CD14-positive monocyte (primary cell): ENCODE measurements at regions not wholly inside any gene's neighbourhood (a gene's known extent, or its start where the extent isn't known, plus 50 kb on each side); places are given as distances from the start of the nearest gene placed in this dataset.

Experiments
- DNase-seq, 3 donors: peaks; one replicate each; pipeline ENCODE4 v3.0.0-alpha.2; 2011 to 2022
- H2AFZ ChIP-seq: 2 replicates; pipeline ENCODE4 v1.6.0; 2012; ENCODE audit warnings: mild to moderate bottlenecking, low read depth, low read length, inconsistent platforms; ENCODE audit not compliant: insufficient read depth, poor library complexity, severe bottlenecking
- H3K27ac ChIP-seq, 2 donors: 1 replicate in 1 of 2; 2 replicates in 1 of 2; pipeline ENCODE4 v1.5.1; 2012 to 2013; ENCODE audit warnings: low read length in 2 of 2, control low read depth in 1 of 2, inconsistent platforms in 1 of 2, low read depth in 1 of 2, mild to moderate bottlenecking in 1 of 2
- H3K27me3 ChIP-seq, 2 donors: one replicate each; pipeline versions ENCODE4 v1.6.0 to v1.6.1; 2011 to 2013; ENCODE audit warnings: low read length in 2 of 2; ENCODE audit not compliant: control insufficient read depth in 2 of 2, insufficient read depth in 2 of 2
- H3K36me3 ChIP-seq, 2 donors: replicated peaks in 1 of 2; 1 replicate in 1 of 2; 2 replicates in 1 of 2; pipeline versions ENCODE4 v1.5.1 to v1.6.1; 2012 to 2013; ENCODE audit warnings: low read length in 2 of 2, control low read depth in 1 of 2, inconsistent platforms in 1 of 2, mild to moderate bottlenecking in 1 of 2; ENCODE audit not compliant: insufficient read depth in 2 of 2, control insufficient read depth in 1 of 2
- H3K4me1 ChIP-seq, 2 donors: 1 replicate in 1 of 2; 2 replicates in 1 of 2; pipeline versions ENCODE4 v1.5.1 to v1.6.1; 2012 to 2013; ENCODE audit warnings: low read length in 2 of 2, control low read depth in 1 of 2, inconsistent platforms in 1 of 2, mild to moderate bottlenecking in 1 of 2, moderate library complexity in 1 of 2; ENCODE audit not compliant: insufficient read depth in 2 of 2, control insufficient read depth in 1 of 2
- H3K4me2 ChIP-seq: replicated peaks from 2 replicates; pipeline ENCODE3; 2012; ENCODE audit warnings: low read length, moderate library complexity, mild to moderate bottlenecking; ENCODE audit not compliant: poor library complexity, severe bottlenecking; ENCODE audit errors: extremely low read depth
- H3K4me3 ChIP-seq, 3 experiments: fragments of 200-600 bp in 1 of 3; sonication (generic) in 1 of 3; replicated peaks in 1 of 3; 1 replicate in 2 of 3; 2 replicates in 1 of 3; pipeline ENCODE4 v1.5.1; 2011 to 2013; ENCODE audit warnings: low read length in 3 of 3, mild to moderate bottlenecking in 3 of 3, control low read depth in 2 of 3, low read depth in 2 of 3, inconsistent platforms in 1 of 3, moderate library complexity in 1 of 3
- H3K79me2 ChIP-seq: 2 replicates; pipeline ENCODE4 v1.6.0; 2012; ENCODE audit warnings: mild to moderate bottlenecking, control low read depth, inconsistent platforms, low read length, moderate library complexity; ENCODE audit not compliant: insufficient read depth
- H3K9ac ChIP-seq: 2 replicates; pipeline ENCODE4 v1.6.0; 2017; ENCODE audit warnings: low read length, mild to moderate bottlenecking; ENCODE audit not compliant: insufficient read depth, poor library complexity, severe bottlenecking
- H3K9me3 ChIP-seq, 2 donors: replicated peaks in 1 of 2; 1 replicate in 1 of 2; 2 replicates in 1 of 2; pipeline versions ENCODE4 v1.5.1 to v1.6.1; 2012 to 2013; ENCODE audit warnings: low read length in 2 of 2, control low read depth in 1 of 2; ENCODE audit not compliant: control insufficient read depth in 1 of 2, insufficient read depth in 1 of 2
- H4K20me1 ChIP-seq: 2 replicates; pipeline ENCODE4 v1.6.0; 2012; ENCODE audit warnings: mild to moderate bottlenecking, low read length, control low read depth, moderate library complexity; ENCODE audit not compliant: insufficient read depth
- H3K27ac Mint-ChIP-seq, 7 donors: one replicate each; pipeline ENCODE4 v1.8.0; 2020; ENCODE audit warnings: mild to moderate bottlenecking in 7 of 7, mixed read lengths in 7 of 7, moderate library complexity in 6 of 7, inconsistent platforms in 2 of 7
- H3K27me3 Mint-ChIP-seq, 3 donors: one replicate each; pipeline ENCODE4 v1.8.0; 2021 to 2022; ENCODE audit warnings: low read depth in 3 of 3, mild to moderate bottlenecking in 3 of 3, mixed read lengths in 3 of 3, moderate library complexity in 3 of 3, inconsistent platforms in 1 of 3
- H3K36me3 Mint-ChIP-seq, 2 donors: one replicate each; pipeline ENCODE4 v1.8.0; 2020; ENCODE audit warnings: mixed read lengths in 2 of 2, inconsistent platforms in 1 of 2, mild to moderate bottlenecking in 1 of 2
- H3K4me1 Mint-ChIP-seq: one replicate; pipeline ENCODE4 v1.8.0; 2020; ENCODE audit warnings: mild to moderate bottlenecking, mixed read lengths
- H3K4me3 Mint-ChIP-seq, 2 donors: one replicate each; pipeline ENCODE4 v1.8.0; 2020; ENCODE audit warnings: mild to moderate bottlenecking in 2 of 2, mixed read lengths in 2 of 2, moderate library complexity in 1 of 2
- H3K9me3 Mint-ChIP-seq, 7 donors: one replicate each; pipeline ENCODE4 v1.8.0; 2020 to 2022; ENCODE audit warnings: mixed read lengths in 7 of 7, mild to moderate bottlenecking in 6 of 7, moderate library complexity in 6 of 7, inconsistent platforms in 2 of 7
- intact Hi-C, 2 donors: fragments of 100-400 bp; cut with micrococcal nuclease; formaldehyde crosslinking; loops; one replicate each; pipeline versions ENCODE4 v1.15.0 to v1.15.1; 2023
- TF ChIP-seq, protein P1 (sequence below): fragments of 200-600 bp; IDR thresholded peaks from one replicate; pipeline ENCODE4 v1.8.0; 2022; ENCODE audit warnings: antibody characterized with exemption, mild to moderate bottlenecking

GRCh38 chr2:146271131-146271831 lies 1573.5 kb upstream of the ACVR2A start:
- H3K4me2 ChIP-seq: no peak overlapping the region
- peaks cover 0 to 4% (median 2%) of the 10 kb centered on the region in 7 donors for H3K9me3 Mint-ChIP-seq
- no peak overlapping the region for H3K4me3 Mint-ChIP-seq
- no peaks in the 10 kb centered on the region for H3K36me3 Mint-ChIP-seq
- TF ChIP-seq, protein P1, sequence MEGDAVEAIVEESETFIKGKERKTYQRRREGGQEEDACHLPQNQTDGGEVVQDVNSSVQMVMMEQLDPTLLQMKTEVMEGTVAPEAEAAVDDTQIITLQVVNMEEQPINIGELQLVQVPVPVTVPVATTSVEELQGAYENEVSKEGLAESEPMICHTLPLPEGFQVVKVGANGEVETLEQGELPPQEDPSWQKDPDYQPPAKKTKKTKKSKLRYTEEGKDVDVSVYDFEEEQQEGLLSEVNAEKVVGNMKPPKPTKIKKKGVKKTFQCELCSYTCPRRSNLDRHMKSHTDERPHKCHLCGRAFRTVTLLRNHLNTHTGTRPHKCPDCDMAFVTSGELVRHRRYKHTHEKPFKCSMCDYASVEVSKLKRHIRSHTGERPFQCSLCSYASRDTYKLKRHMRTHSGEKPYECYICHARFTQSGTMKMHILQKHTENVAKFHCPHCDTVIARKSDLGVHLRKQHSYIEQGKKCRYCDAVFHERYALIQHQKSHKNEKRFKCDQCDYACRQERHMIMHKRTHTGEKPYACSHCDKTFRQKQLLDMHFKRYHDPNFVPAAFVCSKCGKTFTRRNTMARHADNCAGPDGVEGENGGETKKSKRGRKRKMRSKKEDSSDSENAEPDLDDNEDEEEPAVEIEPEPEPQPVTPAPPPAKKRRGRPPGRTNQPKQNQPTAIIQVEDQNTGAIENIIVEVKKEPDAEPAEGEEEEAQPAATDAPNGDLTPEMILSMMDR: no peak
- H4K20me1 ChIP-seq: no peaks in the 10 kb centered on the region
- no peaks in the 10 kb centered on the region for H3K9me3 ChIP-seq
- H3K4me3 ChIP-seq: no peak overlapping the region
- no peak for DNase-seq
- intact Hi-C loops: no loop called here
- H3K4me1 ChIP-seq: no peaks in the 10 kb centered on the region
- H3K27ac Mint-ChIP-seq: no peak overlapping the region
- H3K27ac ChIP-seq: no peak overlapping the region
- H2AFZ ChIP-seq: no peak overlapping the region
- H3K36me3 ChIP-seq: no peaks in the 10 kb centered on the region
- H3K27me3 ChIP-seq: no peaks in the 10 kb centered on the region
- H3K4me1 Mint-ChIP-seq: no peaks in the 10 kb centered on the region
- no peaks in the 10 kb centered on the region for H3K79me2 ChIP-seq
- H3K9ac ChIP-seq: no peak overlapping the region
- H3K27me3 Mint-ChIP-seq: peaks cover 0 to 4% (median 2%) of the 10 kb centered on the region in 3 donors

DNA sequence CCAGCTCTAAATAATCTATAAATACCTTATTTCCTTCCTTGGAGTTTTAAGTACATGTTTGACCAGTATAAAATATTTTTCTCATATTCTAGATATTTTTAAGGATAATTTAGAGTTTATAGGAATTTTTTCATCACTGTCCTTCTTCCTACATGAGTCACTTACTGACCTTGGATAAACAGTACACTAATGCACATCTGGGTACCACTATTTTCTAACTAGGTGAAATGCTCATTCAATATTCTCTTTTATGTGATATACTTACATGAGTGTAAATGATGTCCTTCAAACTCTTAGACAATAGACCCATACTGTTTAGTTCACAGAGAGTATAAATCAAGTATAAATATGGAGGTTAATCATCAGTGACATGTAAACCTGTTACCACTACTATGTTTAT lies 1574.2 kb upstream of the ACVR2A start:
- H2AFZ ChIP-seq: no peak overlapping the region
- H3K4me2 ChIP-seq: no peak overlapping the region
- no peaks in the 10 kb centered on the region for H3K9me3 ChIP-seq
- intact Hi-C loops: no loop called here
- Mint-ChIP-seq H3K4me1 (no peaks in the 10 kb centered on the region), H3K27me3 (peaks cover 0 to 4% (median 2%) of the 10 kb centered on the region in 3 donors), H3K9me3 (peaks cover 0 to 4% (median 2%) of the 10 kb centered on the region in 7 donors), H3K27ac (no peak overlapping the region), H3K36me3 (no peaks in the 10 kb centered on the region), H3K4me3 (no peak overlapping the region)
- H3K27ac ChIP-seq: no peak overlapping the region
- no peaks in the 10 kb centered on the region for H3K27me3 ChIP-seq
- no peak for DNase-seq
- TF ChIP-seq, protein P1: no peak
- no peaks in the 10 kb centered on the region for H3K4me1 ChIP-seq
- no peak overlapping the region for H3K4me3 ChIP-seq
- H4K20me1 ChIP-seq: no peaks in the 10 kb centered on the region
- no peaks in the 10 kb centered on the region for H3K79me2 ChIP-seq
- H3K9ac ChIP-seq: no peak overlapping the region
- H3K36me3 ChIP-seq: no peaks in the 10 kb centered on the region
